GM19324 (cell line): ENCODE measurements at regions not wholly inside any gene's neighbourhood (a gene's known extent, or its start where the extent isn't known, plus 50 kb on each side); places are given as distances from the start of the nearest gene placed in this dataset.

Source experiments
- ATAC-seq: cut with Tn5 transposase; IDR thresholded peaks from one replicate; pipeline ENCODE4 v1.9.1; 2021; ENCODE audit warnings: mild to moderate bottlenecking, moderate library complexity; ENCODE audit not compliant: unreplicated experiment, low FRiP score

GRCh38 chr1:38283696-38284470, 237.3 kb upstream of the POU3F1 start:
- no peak for ATAC-seq

GRCh38 chr1:38279148-38279547, 232.6 kb upstream of the POU3F1 start:
- no peak for ATAC-seq

GRCh38 chr1:38277646-38278045, 231.1 kb upstream of the POU3F1 start:
- ATAC-seq = no peak

- no peak for ATAC-seq
Observed at GRCh38 chr1:38275960-38276359, 229.4 kb upstream of the POU3F1 start.

GRCh38 chr1:38274974-38275373, 228.4 kb upstream of the POU3F1 start:
- no peak for ATAC-seq

GRCh38 chr1:38273196-38273804, 226.7 kb upstream of the POU3F1 start:
- ATAC-seq = no peak

GRCh38 chr1:38272515-38272914, 225.9 kb upstream of the POU3F1 start:
- ATAC-seq = no peak

GRCh38 chr1:38270849-38271633, 224.4 kb upstream of the POU3F1 start:
- ATAC-seq = no peak

- no peak for ATAC-seq
Observed at GRCh38 chr1:38269923-38270848, 223.6 kb upstream of the POU3F1 start.

GRCh38 chr1:38268226-38268625, 221.6 kb upstream of the POU3F1 start:
- no peak for ATAC-seq

- ATAC-seq = no peak
Observed at GRCh38 chr1:38267037-38268036, 220.7 kb upstream of the POU3F1 start.

- no peak for ATAC-seq
Observed at GRCh38 chr1:38266197-38266520, 219.6 kb upstream of the POU3F1 start.

GRCh38 chr1:38265293-38266196, 219.0 kb upstream of the POU3F1 start:
- ATAC-seq = no peak

GRCh38 chr1:38263438-38263837, 216.8 kb upstream of the POU3F1 start:
- ATAC-seq = no peak

GRCh38 chr1:38261574-38261973, 215.0 kb upstream of the POU3F1 start:
- no peak for ATAC-seq

GRCh38 chr1:38258085-38258627, 211.6 kb upstream of the POU3F1 start:
- no peak for ATAC-seq

- no peak for ATAC-seq
Observed at GRCh38 chr1:38257374-38257773, 210.8 kb upstream of the POU3F1 start.

- ATAC-seq = no peak
Observed at GRCh38 chr1:38256072-38256471, 209.5 kb upstream of the POU3F1 start.
